SKM-1 (cell line): ENCODE measurements at regions not wholly inside any gene's neighbourhood (a gene's known extent, or its start where the extent isn't known, plus 50 kb on each side); places are given as distances from the start of the nearest gene placed in this dataset.
"Not testable (repeated sequence)": the region's sequence is repeated elsewhere in the genome, so short reads cannot be mapped to it uniquely, and the experiment has no call there.

Source experiments
- DNase-seq: peaks from one replicate; lab custom pipeline; 2025; ENCODE audit not compliant: unreplicated experiment; lab: John Stamatoyannopoulos, UW

DNA sequence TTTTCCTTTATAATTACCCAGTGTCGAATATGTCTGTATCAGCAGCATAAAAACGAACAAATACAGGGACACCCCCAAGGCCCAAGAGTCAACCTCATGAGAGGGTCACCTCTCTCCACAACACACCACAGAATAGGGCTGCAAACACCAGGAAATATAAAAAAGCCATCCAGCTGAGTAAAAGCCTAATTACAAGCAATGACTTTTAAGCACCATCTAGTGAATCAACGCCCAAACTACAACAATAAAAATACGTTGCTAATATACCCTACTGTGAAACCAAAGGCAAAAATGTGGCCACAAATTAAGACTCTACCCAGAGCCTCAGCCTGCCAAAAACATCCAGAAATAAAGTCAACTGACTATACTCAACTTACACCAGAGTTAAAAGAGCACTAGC, 817.9 kb upstream of the NEGR1 start:
- no peak for DNase-seq

DNA sequence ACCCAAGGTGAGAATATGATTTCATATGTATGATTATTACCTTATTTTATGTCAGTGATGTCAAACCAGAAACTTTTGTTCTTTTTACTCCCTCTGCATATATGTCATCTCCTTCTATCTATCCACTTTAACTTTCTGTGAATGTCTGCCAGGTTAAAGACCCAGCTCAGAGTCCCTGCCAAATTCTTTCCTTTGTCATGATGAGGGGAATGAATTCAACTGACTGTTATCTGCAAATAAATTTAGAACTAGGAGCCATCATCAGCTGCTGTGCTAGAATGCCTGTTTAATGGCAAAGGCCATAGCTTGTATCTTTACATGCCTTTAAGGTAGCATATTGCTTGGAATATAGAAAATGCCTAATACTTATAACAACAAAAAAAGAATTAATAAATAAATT, 815.6 kb upstream of the NEGR1 start:
- no peak for DNase-seq

DNA sequence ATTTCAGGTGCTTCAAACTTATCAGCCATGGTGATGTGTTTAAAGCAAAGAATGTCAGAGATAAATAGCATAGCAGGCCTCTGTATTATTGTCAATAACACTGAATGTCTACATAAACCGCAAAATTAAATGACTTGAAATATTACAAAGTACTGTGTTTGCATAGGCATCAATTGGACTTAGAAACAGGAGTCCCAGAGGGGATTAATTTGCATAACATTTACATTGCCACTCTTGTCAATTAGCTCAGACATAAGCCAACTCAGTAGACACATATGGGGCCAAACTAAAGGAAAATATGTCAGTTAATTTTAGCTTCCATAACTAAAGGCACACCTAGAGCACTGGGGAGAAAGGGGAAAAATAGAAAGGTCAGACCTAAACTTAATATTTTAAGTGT, 814.5 kb upstream of the NEGR1 start:
- DNase-seq: no peak

DNA sequence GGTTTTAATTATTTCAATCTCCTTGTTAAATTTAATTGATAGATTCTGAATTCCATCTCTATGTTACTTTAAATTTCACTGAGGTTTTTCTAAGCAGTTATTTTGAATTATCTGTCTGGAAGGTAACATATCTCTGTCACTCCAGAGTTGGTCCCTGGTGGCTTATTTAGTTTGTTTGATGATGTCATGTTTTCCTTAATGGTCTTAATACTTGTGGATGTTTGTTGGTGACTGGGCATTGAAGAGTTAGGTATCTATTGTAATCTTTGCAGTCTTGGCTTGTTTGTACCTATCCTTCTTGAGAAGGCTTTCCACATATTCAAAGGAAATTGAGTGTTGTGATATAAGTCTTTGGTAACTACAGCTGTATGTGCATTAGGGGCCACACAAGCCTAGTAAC, 810.0 kb upstream of the NEGR1 start:
- no peak for DNase-seq

DNA sequence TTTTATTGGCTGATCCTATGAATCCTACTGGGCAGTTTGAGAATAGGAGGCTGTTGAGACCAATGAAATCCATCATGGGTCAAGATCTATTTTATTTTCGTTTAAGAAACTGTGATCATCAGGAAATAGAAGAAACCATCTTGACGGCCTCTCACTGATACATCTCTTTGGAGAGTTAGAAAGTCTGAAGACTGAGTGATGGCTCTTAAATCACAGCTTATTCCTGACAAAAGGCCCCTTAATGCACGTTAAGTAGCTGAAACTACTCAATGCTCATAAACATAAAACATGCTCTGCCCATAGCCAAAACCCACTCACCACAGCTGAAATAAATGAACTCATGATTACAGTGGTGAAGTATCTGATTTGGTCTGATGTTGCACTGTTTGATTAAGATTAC, 784.5 kb upstream of the NEGR1 start:
- DNase-seq: no peak

DNA sequence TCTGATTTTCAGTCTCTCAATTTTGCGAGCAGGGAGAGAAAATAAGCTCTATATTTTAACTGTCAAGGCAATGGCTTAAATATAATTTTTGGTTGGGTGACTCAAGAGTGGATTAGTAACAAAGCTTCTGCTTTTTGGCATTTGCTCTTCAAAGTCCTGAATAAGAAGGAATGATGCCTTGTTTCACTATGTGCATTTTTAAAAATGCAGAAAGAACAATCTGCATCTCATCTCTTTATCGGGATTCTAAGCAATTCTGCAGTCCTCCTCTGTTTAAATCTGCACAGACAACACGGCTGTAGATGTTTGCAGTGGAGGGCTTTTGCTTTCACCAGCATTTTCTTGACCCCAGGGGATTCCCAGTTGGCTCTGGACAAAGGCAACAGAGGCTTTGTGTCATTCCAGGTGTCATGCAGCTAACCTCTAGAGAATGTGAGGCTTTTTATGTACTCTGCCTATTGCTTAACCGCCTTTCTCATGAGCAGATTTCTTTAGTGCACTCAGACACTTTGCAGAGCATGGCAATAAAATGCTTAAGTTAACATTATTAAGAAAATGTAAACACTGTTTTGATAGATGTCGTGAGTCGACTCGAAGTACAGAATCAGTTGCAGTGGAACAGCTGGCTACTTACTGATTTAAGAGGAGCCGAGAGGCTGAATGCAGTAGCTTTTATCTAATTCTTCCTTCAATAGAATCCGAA, 783.2 kb upstream of the NEGR1 start:
- DNase-seq: no peak

DNA sequence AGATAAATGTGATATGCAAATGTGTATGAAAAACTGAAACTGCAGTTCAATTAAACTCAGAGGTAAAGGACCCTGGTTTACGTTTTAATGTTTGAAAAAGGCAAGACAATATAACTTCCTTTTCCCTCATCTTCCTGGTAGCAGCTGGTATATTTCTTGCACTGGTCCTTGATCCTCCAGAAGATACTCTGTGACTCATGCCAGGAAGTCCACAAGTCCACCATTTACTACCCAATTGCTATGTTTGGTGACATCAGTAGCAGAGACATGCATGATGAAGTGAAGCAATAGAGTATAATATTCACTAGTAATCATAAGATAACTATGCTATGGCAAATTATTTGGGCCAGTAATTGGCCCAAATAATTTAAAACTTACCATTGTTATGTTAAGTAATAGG, 774.5 kb upstream of the NEGR1 start:
- no peak for DNase-seq

DNA sequence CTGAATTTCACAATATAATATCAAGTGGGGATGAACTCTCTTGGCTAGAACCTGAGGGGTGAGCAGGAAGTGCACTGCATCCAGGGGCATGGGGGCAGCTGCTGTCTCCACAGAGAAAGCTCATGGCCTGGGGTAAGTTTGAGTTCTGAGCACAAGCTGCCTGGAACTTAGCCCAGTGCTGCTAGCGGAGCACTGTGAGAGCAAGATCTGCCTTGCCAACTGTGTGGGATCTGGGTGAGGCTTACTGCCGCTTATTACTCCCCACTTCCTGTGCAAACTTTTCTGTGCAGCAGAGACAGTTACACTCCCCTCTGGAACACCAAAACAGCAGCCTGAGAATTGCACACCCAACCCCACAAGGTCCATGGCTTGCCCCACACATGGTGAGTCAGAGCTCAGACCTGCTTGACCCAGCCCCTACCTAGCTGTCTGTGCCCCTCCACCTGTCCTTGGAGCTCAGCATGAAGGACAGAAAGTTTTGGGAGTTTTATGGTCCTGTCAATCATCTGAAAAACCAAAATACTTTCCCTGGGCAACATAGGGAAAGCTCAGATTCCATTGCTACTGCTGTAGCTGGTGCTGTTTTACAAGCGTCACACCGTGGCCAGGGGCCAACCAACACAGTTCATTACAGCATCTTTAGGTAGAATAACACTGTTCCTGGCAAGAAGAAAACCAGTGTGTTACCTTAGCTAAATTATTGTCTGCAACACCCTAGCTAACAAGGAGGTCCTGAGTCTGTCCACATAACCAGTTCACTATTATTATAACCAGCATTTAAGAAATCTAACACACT, 762.1 kb upstream of the NEGR1 start:
- DNase-seq: no peak

DNA sequence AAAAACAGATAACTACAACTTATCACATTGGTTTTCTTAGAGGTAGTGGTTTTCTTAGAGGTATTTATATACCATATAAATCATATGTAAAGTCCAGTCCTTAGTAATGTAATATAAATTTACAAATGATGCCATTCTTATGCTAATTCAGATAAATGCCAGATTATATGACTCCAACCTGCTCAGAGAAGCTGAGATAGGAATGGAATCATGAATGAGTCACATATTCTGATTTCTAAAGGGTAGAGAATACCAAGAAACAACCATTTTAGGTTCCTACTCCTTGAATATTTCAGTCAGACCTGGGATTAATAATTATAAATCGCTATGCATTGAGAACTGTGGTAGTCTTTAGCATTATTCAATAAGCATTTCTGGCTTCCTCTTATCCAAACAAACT, 760.1 kb upstream of the NEGR1 start:
- no peak for DNase-seq

DNA sequence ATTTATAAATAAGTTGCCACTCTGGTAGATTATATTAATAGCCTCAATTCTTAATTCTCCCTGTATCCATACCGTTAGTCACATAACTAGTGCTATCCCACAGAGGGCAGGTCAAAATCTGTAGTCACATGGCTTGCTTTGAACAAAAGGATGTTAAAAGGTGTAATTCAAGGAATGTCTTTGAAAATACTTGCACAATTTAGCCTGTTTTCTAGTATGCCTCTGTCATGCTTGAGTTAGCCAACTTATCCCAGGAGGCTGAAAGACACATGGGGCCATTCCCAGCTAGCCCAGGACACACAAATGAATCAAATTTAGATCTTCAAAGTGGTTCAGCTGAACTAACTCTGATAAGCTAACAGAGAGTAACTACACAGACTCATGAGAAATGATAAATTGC, 758.5 kb upstream of the NEGR1 start:
- no peak for DNase-seq

DNA sequence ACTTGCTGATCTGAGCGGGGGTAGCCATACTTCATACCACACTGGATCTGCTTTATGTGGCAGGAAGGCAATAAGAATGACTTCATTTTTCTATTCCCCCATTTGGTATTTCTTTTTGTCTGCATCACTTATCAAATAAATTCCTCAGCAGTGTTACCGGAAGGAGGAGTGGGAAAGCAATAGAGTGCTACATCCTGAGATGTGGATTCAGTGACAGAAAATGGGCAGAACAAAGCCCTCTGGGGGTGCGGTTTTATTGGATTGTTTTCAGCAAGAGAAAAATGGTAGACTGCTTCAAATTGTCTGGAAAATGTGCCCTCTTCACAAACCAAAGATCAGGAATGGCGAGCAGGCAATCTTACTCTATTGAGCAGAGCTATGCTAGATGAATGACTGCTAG, 751.9 kb upstream of the NEGR1 start:
- no peak for DNase-seq

DNA sequence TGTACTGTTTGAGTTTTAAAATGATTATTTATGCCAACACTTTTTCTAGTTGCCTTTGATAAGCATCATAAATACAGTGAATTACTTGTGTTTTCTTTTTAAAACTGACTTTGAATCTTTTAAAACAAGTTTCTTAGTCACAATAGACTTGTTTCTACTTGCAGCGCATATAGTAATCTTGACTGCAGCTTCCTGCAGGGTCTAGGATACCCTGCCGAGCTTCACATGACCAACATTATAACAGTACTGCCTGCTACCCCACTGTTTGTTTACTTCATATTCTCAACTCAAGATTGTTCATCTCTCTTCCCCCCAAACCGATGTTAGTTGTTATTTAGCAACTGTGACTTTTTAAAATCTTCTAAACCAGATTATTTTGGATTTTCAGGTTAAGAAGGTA, 751.3 kb upstream of the NEGR1 start:
- no peak for DNase-seq

DNA sequence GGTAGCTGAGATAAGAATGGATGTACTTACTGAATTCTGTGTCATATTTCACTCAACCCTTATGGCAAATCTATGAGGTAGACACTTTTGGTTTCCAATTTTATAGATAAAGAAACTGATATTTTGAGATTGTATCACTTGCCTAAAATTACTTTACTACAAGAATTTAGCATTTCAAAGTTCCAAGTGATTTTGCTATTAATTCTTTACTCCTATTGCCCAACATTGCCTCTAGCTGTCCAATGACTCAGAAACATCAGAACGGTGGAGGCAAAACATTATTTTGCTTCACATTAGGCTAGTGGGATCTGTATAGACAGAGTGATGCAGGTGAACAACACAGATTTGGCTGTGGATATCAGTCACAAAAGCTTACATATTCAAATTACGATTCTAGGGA, 747.2 kb upstream of the NEGR1 start:
- no peak for DNase-seq

DNA sequence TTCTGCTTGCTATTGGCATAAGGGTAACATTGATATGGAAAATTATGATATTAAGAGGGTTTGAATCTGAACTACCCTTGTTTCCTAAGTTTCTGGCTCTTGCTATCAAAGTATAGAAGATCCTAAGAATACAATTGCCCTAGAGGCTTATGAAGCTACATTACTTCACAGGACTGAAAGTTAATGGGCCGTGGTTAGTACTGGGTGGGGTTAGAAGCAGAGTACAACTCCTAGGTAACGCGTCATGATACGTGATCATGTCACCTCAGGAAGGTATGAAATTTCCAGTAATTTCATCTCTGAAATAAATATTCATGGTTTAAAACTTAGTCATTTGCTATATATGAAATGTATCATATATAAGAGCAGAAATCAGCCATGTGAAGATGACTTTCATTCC, 743.8 kb upstream of the NEGR1 start:
- DNase-seq: no peak

DNA sequence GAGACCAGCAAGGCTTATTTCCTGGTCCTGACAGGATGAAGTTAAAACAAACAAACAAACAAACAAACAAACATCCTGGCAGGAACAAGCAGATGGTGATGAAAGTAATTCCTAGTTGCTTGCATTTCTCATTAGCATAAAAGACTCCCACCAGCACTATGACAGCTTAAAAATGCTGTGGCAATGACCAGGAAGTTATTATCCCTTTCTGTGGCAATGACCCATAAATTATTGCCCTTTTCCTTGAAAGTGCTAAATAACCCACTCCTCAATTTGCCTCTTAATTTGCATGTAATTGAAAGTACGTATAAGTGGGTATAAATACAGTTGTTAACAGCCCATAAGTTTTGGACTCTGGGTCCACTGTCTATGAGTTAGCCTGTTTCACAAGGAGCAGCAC, 727.6 kb upstream of the NEGR1 start:
- DNase-seq: no peak

DNA sequence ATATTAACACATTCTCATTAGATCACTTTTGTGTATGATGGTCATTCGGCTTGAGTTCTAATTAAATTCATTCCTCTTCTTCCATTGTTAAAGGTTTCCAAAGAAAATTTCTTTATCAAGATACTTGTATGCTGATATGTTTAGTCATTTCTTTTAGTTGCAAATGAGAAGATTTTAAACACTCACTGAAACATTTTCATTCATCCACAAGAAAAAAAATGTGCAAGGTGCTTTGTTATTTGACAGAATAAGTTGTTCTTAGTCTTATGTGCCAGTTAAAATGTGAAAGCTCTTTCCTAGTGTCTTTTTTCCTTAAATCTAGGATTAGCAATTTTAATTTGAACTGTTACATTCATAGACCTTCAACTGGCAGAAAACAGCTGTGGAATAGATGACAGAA, 727.0 kb upstream of the NEGR1 start:
- DNase-seq: no peak

DNA sequence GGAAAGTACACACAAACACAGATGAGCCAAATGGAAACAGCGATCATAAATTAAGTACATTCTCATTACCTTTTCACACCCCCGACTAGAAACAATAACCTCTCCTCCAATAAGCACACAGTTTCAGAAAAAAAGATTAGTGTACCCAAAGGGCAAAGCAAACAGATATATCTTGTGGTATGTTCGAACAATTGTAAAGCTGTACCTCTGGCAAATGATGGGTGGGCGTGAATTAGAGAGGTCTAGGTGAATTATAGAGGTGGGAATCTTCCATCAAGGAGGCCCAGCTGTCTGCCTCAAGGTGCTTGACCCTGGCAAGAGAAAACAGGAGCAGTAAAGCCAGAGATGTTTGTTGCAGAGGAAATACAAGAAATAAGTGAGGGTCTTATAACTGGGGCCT, 715.3 kb upstream of the NEGR1 start:
- DNase-seq: no peak

DNA sequence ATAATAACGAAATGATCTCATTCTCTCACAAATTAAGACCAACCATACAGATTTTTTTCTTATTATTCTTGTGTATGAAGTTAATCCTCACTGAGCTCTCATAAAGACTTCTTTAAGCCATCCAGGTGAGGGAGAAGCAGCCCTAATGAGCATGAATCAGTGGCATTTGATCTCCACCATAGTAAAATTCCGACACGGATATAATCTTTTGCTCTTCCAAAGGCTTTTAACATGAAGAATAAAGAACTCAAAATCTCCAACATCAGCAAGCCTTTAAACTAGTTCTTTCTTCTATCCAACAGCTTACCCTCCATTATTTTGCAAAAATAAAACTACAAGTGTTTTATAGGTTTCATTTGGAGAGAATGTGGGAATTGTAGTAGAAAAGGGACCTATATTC, 714.7 kb upstream of the NEGR1 start:
- no peak for DNase-seq

DNA sequence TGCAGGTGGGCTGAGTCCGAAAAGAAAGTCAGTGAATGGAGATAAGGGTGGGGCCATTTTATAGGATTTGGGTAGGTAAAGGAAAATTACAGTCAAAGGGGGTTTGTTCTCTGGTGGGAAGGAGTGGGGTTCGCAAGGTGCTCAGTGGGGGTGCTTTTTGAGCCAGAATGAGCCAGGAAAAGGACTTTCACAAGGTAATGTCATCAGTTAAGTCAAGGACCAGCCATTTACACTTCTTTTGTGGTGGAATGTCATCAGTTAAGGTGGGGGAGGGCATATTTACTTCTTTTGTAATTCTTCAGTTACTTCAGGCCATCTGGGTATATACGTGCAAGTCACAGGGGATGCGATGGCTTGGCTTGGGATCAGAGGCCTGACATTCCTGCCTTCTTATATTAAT, 705.5 kb upstream of the NEGR1 start:
- not testable (repeated sequence) for DNase-seq

DNA sequence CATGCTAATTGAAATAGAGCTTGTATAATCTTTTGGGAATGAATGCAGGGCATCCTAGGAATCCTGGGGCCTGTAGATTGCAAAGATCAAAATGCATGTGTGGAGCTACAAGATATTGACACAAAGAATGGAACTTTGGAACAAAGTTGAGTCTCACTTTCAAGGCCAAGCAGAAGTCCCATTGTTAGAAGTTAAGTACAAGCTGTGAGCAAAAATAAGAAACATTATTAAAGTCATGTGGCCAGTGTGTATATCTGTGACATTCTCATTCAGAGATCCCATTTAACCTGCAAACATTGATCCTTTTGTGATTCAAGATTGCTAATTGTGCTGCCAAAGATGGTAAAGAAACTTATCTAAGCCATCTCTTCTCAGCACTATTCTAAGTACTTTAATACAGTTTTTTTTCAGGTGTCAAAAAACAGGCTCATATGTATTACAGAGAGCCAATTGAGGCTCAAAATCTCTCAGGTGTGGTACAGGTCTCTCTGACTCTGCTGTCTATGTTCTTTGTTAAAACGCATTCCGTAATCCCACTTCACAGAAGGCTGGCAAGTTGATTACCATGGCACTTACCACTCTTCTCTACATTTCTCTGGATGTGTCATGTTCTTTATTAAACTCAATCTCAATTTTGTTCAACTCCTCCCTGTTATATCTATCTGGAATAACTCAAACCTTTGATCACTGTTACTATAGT, 704.4 kb upstream of the NEGR1 start:
- DNase-seq: no peak

DNA sequence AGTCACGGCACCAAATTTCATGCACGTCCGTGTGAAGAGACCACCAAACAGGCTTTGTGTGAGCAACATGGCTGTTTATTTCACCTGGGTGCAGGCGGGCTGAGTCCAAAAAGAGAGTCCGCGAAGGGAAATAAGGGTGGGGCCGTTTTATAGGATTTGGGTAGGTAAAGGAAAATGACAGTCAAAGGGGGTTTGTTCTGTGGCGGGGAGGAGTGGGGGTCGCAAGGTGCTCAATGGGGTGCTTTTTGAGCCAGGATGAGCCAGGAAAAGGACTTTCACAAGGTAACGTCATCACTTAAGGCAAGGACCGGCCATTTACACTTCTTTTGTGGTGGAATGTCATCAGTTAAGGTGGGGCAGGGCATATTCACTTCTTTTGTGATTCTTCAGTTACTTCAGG, 702.7 kb upstream of the NEGR1 start:
- DNase-seq: not testable (repeated sequence)

DNA sequence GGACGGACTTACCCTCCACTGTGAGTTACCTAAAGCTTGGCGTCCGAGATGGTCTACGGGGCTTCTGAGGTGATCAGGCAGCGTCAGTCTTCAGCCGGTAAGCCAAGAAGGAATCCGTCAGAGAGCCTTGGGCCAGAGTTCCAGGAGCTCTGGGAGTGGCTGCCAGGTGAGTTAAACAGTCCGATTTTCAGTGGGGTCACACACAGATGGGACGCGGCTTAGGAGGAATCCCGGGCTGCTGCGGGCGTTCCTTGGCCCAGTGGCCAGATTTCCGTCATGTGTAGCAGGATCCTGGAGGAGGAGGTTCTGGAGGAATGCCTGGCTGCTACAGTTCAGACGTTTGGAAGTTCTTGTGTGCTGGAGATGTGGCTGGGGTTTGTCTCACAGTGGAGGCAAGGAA, 700.7 kb upstream of the NEGR1 start:
- not testable (repeated sequence) for DNase-seq
